IMR-90 (cell line): ENCODE measurements at regions not wholly inside any gene's neighbourhood (a gene's known extent, or its start where the extent isn't known, plus 50 kb on each side); places are given as distances from the start of the nearest gene placed in this dataset.

Experiments
- POLR2A ChIP-seq: IDR thresholded peaks from 2 replicates; pipeline ENCODE4 v1.6.1; 2012; ENCODE audit warnings: mild to moderate bottlenecking, low read depth, low read length
- TF ChIP-seq, protein P1 (sequence below): conservative IDR thresholded peaks from 2 replicates; pipeline ENCODE4 v1.5.1; 2012; ENCODE audit warnings: mild to moderate bottlenecking, low read depth, low read length, improper control_type of control experiment

- TF ChIP-seq, protein P1, sequence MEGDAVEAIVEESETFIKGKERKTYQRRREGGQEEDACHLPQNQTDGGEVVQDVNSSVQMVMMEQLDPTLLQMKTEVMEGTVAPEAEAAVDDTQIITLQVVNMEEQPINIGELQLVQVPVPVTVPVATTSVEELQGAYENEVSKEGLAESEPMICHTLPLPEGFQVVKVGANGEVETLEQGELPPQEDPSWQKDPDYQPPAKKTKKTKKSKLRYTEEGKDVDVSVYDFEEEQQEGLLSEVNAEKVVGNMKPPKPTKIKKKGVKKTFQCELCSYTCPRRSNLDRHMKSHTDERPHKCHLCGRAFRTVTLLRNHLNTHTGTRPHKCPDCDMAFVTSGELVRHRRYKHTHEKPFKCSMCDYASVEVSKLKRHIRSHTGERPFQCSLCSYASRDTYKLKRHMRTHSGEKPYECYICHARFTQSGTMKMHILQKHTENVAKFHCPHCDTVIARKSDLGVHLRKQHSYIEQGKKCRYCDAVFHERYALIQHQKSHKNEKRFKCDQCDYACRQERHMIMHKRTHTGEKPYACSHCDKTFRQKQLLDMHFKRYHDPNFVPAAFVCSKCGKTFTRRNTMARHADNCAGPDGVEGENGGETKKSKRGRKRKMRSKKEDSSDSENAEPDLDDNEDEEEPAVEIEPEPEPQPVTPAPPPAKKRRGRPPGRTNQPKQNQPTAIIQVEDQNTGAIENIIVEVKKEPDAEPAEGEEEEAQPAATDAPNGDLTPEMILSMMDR: no peak
- TF ChIP-seq POLR2A: no peak
These were observed 50.4 kb upstream of the CACUL1 start for GRCh38 chr10:118805146-118805545.
